Transverse colon (tissue), 3 donors: ENCODE measurements at regions not wholly inside any gene's neighbourhood (a gene's known extent, or its start where the extent isn't known, plus 50 kb on each side); places are given as distances from the start of the nearest gene placed in this dataset.

Source experiments
- CTCF ChIP-seq, 5 experiments: fragments of 200-600 bp in 3 of 5; fragments of 450-650 bp in 2 of 5; sonication (generic) in 3 of 5; IDR thresholded peaks; 1 replicate in 2 of 5; 2 replicates in 3 of 5; pipeline ENCODE4 v1.5.1; 2016 to 2017; ENCODE audit warnings: antibody characterized with exemption in 5 of 5, inconsistent platforms in 3 of 5, mild to moderate bottlenecking in 2 of 5, moderate library complexity in 1 of 5
- POLR2A ChIP-seq: fragments of 450-650 bp; IDR thresholded peaks from one replicate; pipeline ENCODE4 v1.6.1; 2016; ENCODE audit warnings: antibody characterized with exemption, mild to moderate bottlenecking, moderate library complexity

GRCh38 chr1:57712846-57713245, 289.0 kb upstream of the DAB1 start:
- no peak for TF ChIP-seq CTCF (IDR thresholded peaks at IDR 0.05)
- no peak for TF ChIP-seq POLR2A
